Neural cell (in vitro differentiated cells): ENCODE measurements at regions not wholly inside any gene's neighbourhood (a gene's known extent, or its start where the extent isn't known, plus 50 kb on each side); places are given as distances from the start of the nearest gene placed in this dataset.

Source experiments
- EP300 ChIP-seq: fragments of 450-650 bp; conservative IDR thresholded peaks from 2 replicates; pipeline ENCODE4 v1.6.1; 2014; ENCODE audit warnings: antibody characterized with exemption, mild to moderate bottlenecking, moderate library complexity; ENCODE audit not compliant: poor library complexity, severe bottlenecking
- EZH2 ChIP-seq: fragments of 200-600, 300-800 bp; shearing (Covaris generic), sonication (generic); IDR thresholded peaks from 2 replicates; pipeline ENCODE4 v1.6.1; 2014; ENCODE audit warnings: antibody characterized with exemption, low read length, borderline replicate concordance, mild to moderate bottlenecking; ENCODE audit not compliant: insufficient read depth, poor library complexity, severe bottlenecking
- POLR2AphosphoS5 ChIP-seq: IDR thresholded peaks from 2 replicates; pipeline ENCODE4 v1.6.1; 2012
- TF ChIP-seq, protein P1 (sequence below): fragments of 450-650 bp; IDR thresholded peaks from 2 replicates; pipeline ENCODE4 v1.5.1; 2014; ENCODE audit warnings: antibody characterized with exemption, mild to moderate bottlenecking, moderate library complexity; ENCODE audit not compliant: poor library complexity, severe bottlenecking
- TF ChIP-seq, protein P2 (sequence below): IDR thresholded peaks from 2 replicates; pipeline ENCODE4 v1.6.1; 2012; ENCODE audit warnings: borderline replicate concordance

DNA sequence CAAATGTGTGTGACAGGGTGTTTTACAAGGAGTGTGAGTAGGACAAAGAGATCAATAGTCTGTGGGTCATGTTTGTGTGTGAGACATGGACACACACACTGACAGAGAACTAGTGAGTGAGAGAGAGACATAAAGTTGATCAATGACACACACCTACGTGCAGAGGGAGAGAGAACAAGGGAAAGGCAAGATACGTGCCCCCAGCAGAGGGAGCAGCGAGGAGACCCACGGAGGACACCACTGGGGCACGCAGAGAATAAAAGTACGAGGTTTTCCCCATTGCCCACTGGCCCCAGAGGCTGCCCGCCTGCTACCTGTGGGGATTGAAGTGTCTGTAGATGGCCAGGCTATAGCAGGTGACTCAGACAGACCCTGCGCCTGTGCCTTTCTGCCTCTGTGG is 130.2 kb upstream of the CSF3R start:
- TF ChIP-seq, protein P1, sequence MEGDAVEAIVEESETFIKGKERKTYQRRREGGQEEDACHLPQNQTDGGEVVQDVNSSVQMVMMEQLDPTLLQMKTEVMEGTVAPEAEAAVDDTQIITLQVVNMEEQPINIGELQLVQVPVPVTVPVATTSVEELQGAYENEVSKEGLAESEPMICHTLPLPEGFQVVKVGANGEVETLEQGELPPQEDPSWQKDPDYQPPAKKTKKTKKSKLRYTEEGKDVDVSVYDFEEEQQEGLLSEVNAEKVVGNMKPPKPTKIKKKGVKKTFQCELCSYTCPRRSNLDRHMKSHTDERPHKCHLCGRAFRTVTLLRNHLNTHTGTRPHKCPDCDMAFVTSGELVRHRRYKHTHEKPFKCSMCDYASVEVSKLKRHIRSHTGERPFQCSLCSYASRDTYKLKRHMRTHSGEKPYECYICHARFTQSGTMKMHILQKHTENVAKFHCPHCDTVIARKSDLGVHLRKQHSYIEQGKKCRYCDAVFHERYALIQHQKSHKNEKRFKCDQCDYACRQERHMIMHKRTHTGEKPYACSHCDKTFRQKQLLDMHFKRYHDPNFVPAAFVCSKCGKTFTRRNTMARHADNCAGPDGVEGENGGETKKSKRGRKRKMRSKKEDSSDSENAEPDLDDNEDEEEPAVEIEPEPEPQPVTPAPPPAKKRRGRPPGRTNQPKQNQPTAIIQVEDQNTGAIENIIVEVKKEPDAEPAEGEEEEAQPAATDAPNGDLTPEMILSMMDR = peak; percentile 39
- TF ChIP-seq, protein P2, sequence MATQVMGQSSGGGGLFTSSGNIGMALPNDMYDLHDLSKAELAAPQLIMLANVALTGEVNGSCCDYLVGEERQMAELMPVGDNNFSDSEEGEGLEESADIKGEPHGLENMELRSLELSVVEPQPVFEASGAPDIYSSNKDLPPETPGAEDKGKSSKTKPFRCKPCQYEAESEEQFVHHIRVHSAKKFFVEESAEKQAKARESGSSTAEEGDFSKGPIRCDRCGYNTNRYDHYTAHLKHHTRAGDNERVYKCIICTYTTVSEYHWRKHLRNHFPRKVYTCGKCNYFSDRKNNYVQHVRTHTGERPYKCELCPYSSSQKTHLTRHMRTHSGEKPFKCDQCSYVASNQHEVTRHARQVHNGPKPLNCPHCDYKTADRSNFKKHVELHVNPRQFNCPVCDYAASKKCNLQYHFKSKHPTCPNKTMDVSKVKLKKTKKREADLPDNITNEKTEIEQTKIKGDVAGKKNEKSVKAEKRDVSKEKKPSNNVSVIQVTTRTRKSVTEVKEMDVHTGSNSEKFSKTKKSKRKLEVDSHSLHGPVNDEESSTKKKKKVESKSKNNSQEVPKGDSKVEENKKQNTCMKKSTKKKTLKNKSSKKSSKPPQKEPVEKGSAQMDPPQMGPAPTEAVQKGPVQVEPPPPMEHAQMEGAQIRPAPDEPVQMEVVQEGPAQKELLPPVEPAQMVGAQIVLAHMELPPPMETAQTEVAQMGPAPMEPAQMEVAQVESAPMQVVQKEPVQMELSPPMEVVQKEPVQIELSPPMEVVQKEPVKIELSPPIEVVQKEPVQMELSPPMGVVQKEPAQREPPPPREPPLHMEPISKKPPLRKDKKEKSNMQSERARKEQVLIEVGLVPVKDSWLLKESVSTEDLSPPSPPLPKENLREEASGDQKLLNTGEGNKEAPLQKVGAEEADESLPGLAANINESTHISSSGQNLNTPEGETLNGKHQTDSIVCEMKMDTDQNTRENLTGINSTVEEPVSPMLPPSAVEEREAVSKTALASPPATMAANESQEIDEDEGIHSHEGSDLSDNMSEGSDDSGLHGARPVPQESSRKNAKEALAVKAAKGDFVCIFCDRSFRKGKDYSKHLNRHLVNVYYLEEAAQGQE = no peak
- TF ChIP-seq EP300 (no peak), EZH2 (no peak), POLR2AphosphoS5 (no peak)
